ENCODE measurements at regions not wholly inside any gene's neighbourhood (a gene's known extent, or its start where the extent isn't known, plus 50 kb on each side); places are given as distances from the start of the nearest gene placed in this dataset.
"Not testable (repeated sequence)": the region's sequence is repeated elsewhere in the genome, so short reads cannot be mapped to it uniquely, and the experiment has no call there.

GRCh38 chr5:109283086-109283485 is 126.7 kb downstream of the PJA2 start:
- H2AFZ ChIP-seq (ENCODE audit: low read depth, low read length); H3K36me3 ChIP-seq (ENCODE audit: insufficient read depth, low read length); H3K27ac ChIP-seq (ENCODE audit: low read length); H4K20me1 ChIP-seq (ENCODE audit: insufficient read depth); H3K27me3 ChIP-seq (ENCODE audit: insufficient read depth, low read depth, low read length); H3K4me2 ChIP-seq (ENCODE audit: low read length); H3K79me2 ChIP-seq (replicated peaks; ENCODE audit: insufficient read depth, low read length); H3K9ac ChIP-seq (ENCODE audit: low read length); H3K9me2 ChIP-seq (ENCODE audit: insufficient read depth, low read length); H3K4me3 ChIP-seq (ENCODE audit: low read length); H3K9me3 ChIP-seq (ENCODE audit: low read length); H3F3A ChIP-seq (ENCODE audit: insufficient read depth, low read length, poor library complexity, severe bottlenecking): not testable (repeated sequence)

GRCh38 chr5:109281136-109281690 is 128.6 kb downstream of the PJA2 start:
- Histone ChIP-seq H2AFZ (ENCODE audit: low read depth, low read length) (no peak overlapping the region), H3K27ac (ENCODE audit: low read length) (no peak overlapping the region), H3K4me3 (ENCODE audit: low read length) (no peak overlapping the region), H3K36me3 (ENCODE audit: insufficient read depth, low read length) (no peaks in the 10 kb centered on the region), H3K9ac (ENCODE audit: low read length) (no peak overlapping the region), H3K4me2 (ENCODE audit: low read length) (no peak overlapping the region), H3K27me3 (ENCODE audit: insufficient read depth, low read depth, low read length) (no peaks in the 10 kb centered on the region), H4K20me1 (ENCODE audit: insufficient read depth) (no peaks in the 10 kb centered on the region), H3F3A (ENCODE audit: insufficient read depth, low read length, poor library complexity, severe bottlenecking) (no peaks in the 10 kb centered on the region), H3K79me2 (replicated peaks; ENCODE audit: insufficient read depth, low read length) (no peaks in the 10 kb centered on the region), H3K9me3 (ENCODE audit: low read length) (no peaks in the 10 kb centered on the region), H3K9me2 (ENCODE audit: insufficient read depth, low read length) (no peaks in the 10 kb centered on the region)
- TF ChIP-seq MXI1 (conservative IDR thresholded peaks at IDR 0.05; ENCODE audit: poor library complexity, severe bottlenecking) (no peak), SMC3 (conservative IDR thresholded peaks at IDR 0.05; ENCODE audit: poor library complexity) (no peak), POLR2AphosphoS5 (IDR thresholded peaks at IDR 0.05) (no peak), TAF1 (IDR thresholded peaks at IDR 0.05; ENCODE audit: low read depth) (no peak), REST (IDR thresholded peaks at IDR 0.05; ENCODE audit: borderline replicate concordance) (no peak), RAD21 (conservative IDR thresholded peaks at IDR 0.05) (no peak), EZH2 (IDR thresholded peaks at IDR 0.05; ENCODE audit: borderline replicate concordance, insufficient read depth, low read length, poor library complexity, severe bottlenecking) (no peak), CTCF (IDR thresholded peaks at IDR 0.05; ENCODE audit: poor library complexity, severe bottlenecking) (no peak), EP300 (conservative IDR thresholded peaks at IDR 0.05; ENCODE audit: poor library complexity, severe bottlenecking) (no peak)

GRCh38 chr5:109278141-109278540 is 131.6 kb downstream of the PJA2 start:
- peak overlapping the region; percentile 36 for H3K4me2 ChIP-seq (ENCODE audit: low read length)
- no peaks in the 10 kb centered on the region for H3K9me2 ChIP-seq (ENCODE audit: insufficient read depth, low read length)
- TF ChIP-seq POLR2AphosphoS5 (IDR thresholded peaks at IDR 0.05): peak; percentile 56
- TF ChIP-seq CTCF (IDR thresholded peaks at IDR 0.05; ENCODE audit: poor library complexity, severe bottlenecking): no peak
- H3K27ac ChIP-seq (ENCODE audit: low read length): peak overlapping the region; percentile 58
- no peaks in the 10 kb centered on the region for H3F3A ChIP-seq (ENCODE audit: insufficient read depth, low read length, poor library complexity, severe bottlenecking)
- no peaks in the 10 kb centered on the region for H3K36me3 ChIP-seq (ENCODE audit: insufficient read depth, low read length)
- H3K9ac ChIP-seq (ENCODE audit: low read length): peak overlapping the region; percentile 11
- H4K20me1 ChIP-seq (ENCODE audit: insufficient read depth): no peaks in the 10 kb centered on the region
- no peaks in the 10 kb centered on the region for H3K79me2 ChIP-seq (replicated peaks; ENCODE audit: insufficient read depth, low read length)
- no peaks in the 10 kb centered on the region for H3K27me3 ChIP-seq (ENCODE audit: insufficient read depth, low read depth, low read length)
- H3K4me3 ChIP-seq (ENCODE audit: low read length): peak overlapping the region; percentile 28
- no peaks in the 10 kb centered on the region for H3K9me3 ChIP-seq (ENCODE audit: low read length)
- no peak overlapping the region for H2AFZ ChIP-seq (ENCODE audit: low read depth, low read length)

All from neural cell (in vitro differentiated cells).